Endodermal cell (in vitro differentiated cells): ENCODE measurements at regions not wholly inside any gene's neighbourhood (a gene's known extent, or its start where the extent isn't known, plus 50 kb on each side); places are given as distances from the start of the nearest gene placed in this dataset.

ENCODE experiments used
- DNase-seq: peaks from one replicate; pipeline ENCODE4 v3.0.0-alpha.2; 2017
- H3K27ac ChIP-seq: 2 replicates; pipeline ENCODE4 v1.5.1; 2013; ENCODE audit warnings: mild to moderate bottlenecking, low read depth, low read length, moderate library complexity
- H3K27me3 ChIP-seq: 2 replicates; pipeline ENCODE4 v1.6.1; 2013; ENCODE audit warnings: mild to moderate bottlenecking, low read length, moderate library complexity; ENCODE audit not compliant: insufficient read depth, control insufficient read depth, poor library complexity, severe bottlenecking
- H3K36me3 ChIP-seq: 2 replicates; pipeline ENCODE4 v1.7.0; 2013; ENCODE audit warnings: mild to moderate bottlenecking, low read length, moderate library complexity; ENCODE audit not compliant: control insufficient read depth, insufficient read depth
- H3K4me1 ChIP-seq: one replicate; pipeline ENCODE4 v1.7.0; 2013; ENCODE audit warnings: low read length; ENCODE audit not compliant: control insufficient read depth, insufficient read depth
- H3K4me3 ChIP-seq: 2 replicates; pipeline ENCODE4 v1.5.1; 2013; ENCODE audit warnings: mild to moderate bottlenecking, low read length, moderate library complexity
- H3K9ac ChIP-seq: 2 replicates; pipeline ENCODE4 v1.6.1; 2013; ENCODE audit warnings: mild to moderate bottlenecking, low read length, moderate library complexity; ENCODE audit not compliant: poor library complexity, severe bottlenecking; ENCODE audit errors: extremely low read depth
- H3K9me3 ChIP-seq: 2 replicates; pipeline ENCODE4 v1.6.1; 2013; ENCODE audit warnings: mild to moderate bottlenecking, low read length, moderate library complexity; ENCODE audit not compliant: control insufficient read depth
- H3K27ac Mint-ChIP-seq: 2 replicates; pipeline ENCODE4 v1.8.0; 2020; ENCODE audit warnings: mixed read lengths
- H3K27me3 Mint-ChIP-seq: 2 replicates; pipeline ENCODE4 v1.8.0; 2021; ENCODE audit warnings: mild to moderate bottlenecking, mixed read lengths; ENCODE audit not compliant: insufficient read depth
- H3K36me3 Mint-ChIP-seq: 2 replicates; pipeline ENCODE4 v1.8.0; 2020; ENCODE audit warnings: low read depth, mixed read lengths
- H3K4me1 Mint-ChIP-seq: 2 replicates; pipeline ENCODE4 v1.8.0; 2020; ENCODE audit warnings: mixed read lengths
- H3K4me3 Mint-ChIP-seq: 2 replicates; pipeline ENCODE4 v1.8.0; 2020; ENCODE audit warnings: mild to moderate bottlenecking, moderate library complexity, mixed read lengths
- H3K9me3 Mint-ChIP-seq: 2 replicates; pipeline ENCODE4 v1.8.0; 2020; ENCODE audit warnings: mild to moderate bottlenecking, mixed read lengths
- CTCF ChIP-seq: fragments of 200-600 bp; sonication (generic); conservative IDR thresholded peaks from 2 replicates; pipeline ENCODE4 v1.5.0; 2021; ENCODE audit warnings: antibody characterized with exemption, mild to moderate bottlenecking
- WGBS, 2 experiments: methylation state at CpG; one replicate each; pipeline versions ENCODE4 v1.1.5 to v1.1.7; 2013; ENCODE audit warnings: missing lambda C conversion rate in 2 of 2, mixed read lengths in 1 of 2; ENCODE audit not compliant: insufficient coverage in 1 of 2, insufficient read length in 1 of 2; 5-methylcytosine and 5-hydroxymethylcytosine counted together

DNA sequence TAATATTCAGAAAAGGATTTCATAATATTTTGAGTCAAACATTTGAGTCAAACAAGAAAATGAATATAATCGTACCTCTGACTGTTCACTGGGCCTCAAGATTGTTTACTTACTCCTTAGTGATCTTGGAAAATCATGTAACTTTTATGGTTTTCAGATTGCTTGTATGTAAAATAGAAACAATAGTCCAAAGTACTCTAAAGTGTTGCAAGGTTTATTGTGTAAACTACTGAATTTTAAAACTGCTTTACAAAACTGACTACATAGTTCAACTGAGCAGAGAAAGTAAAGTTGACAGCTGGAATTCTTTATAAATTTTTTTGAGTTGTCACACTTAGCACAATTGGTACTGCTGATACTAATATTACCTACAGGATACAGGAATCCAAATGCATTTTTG, 931.0 kb downstream of the NCAM2 start:
- Histone ChIP-seq H3K4me3 (no peak overlapping the region), H3K27me3 (no peaks in the 10 kb centered on the region), H3K27ac (no peak overlapping the region), H3K9ac (no peak overlapping the region), H3K36me3 (no peaks in the 10 kb centered on the region), H3K4me1 (no peaks in the 10 kb centered on the region), H3K9me3 (no peaks in the 10 kb centered on the region)
- DNase-seq: no peak
- Mint-ChIP-seq H3K4me3 (no peak overlapping the region), H3K27ac (no peak overlapping the region), H3K4me1 (no peaks in the 10 kb centered on the region), H3K27me3 (no peaks in the 10 kb centered on the region), H3K9me3 (no peaks in the 10 kb centered on the region), H3K36me3 (no peaks in the 10 kb centered on the region)
- no peak for TF ChIP-seq CTCF
- 89% methylated on average over 1 of the region's 1 CpG; no CpG with 5 or more reads in 1 of the 2 experiments for WGBS, 2 experiments

GRCh38 chr21:21929789-21930188, 931.6 kb downstream of the NCAM2 start:
- Mint-ChIP-seq H3K4me3 (no peak overlapping the region), H3K9me3 (no peaks in the 10 kb centered on the region), H3K27me3 (no peaks in the 10 kb centered on the region), H3K4me1 (no peaks in the 10 kb centered on the region), H3K36me3 (no peaks in the 10 kb centered on the region), H3K27ac (no peak overlapping the region)
- no peak for DNase-seq
- H3K9me3 ChIP-seq: no peaks in the 10 kb centered on the region
- H3K4me1 ChIP-seq: no peaks in the 10 kb centered on the region
- TF ChIP-seq CTCF: no peak
- no peaks in the 10 kb centered on the region for H3K27me3 ChIP-seq
- WGBS, 2 experiments: 88 to 90% methylated on average over 3 to 4 of the region's 4 CpGs
- no peaks in the 10 kb centered on the region for H3K36me3 ChIP-seq
- H3K27ac ChIP-seq: no peak overlapping the region
- H3K9ac ChIP-seq: no peak overlapping the region
- H3K4me3 ChIP-seq: no peak overlapping the region

GRCh38 chr21:21952566-21952965, 954.4 kb downstream of the NCAM2 start:
- no peak overlapping the region for H3K27ac Mint-ChIP-seq
- Histone ChIP-seq H3K36me3 (no peaks in the 10 kb centered on the region), H3K27me3 (no peaks in the 10 kb centered on the region), H3K4me3 (no peak overlapping the region), H3K4me1 (no peaks in the 10 kb centered on the region), H3K9me3 (no peaks in the 10 kb centered on the region), H3K9ac (no peak overlapping the region), H3K27ac (no peak overlapping the region)
- peaks cover 2% of the 10 kb centered on the region for H3K9me3 Mint-ChIP-seq
- TF ChIP-seq CTCF: no peak
- whole genome bisulfite sequencing, 2 experiments: 92 to 100% methylated on average over 2 to 3 of the region's 3 CpGs
- H3K27me3 Mint-ChIP-seq: no peaks in the 10 kb centered on the region
- H3K36me3 Mint-ChIP-seq: no peaks in the 10 kb centered on the region
- no peaks in the 10 kb centered on the region for H3K4me1 Mint-ChIP-seq
- DNase-seq: no peak
- H3K4me3 Mint-ChIP-seq: no peak overlapping the region
